AG04450 (cell line): ENCODE measurements at regions not wholly inside any gene's neighbourhood (a gene's known extent, or its start where the extent isn't known, plus 50 kb on each side); places are given as distances from the start of the nearest gene placed in this dataset.

Experiments
- CTCF ChIA-PET: fragments of 300-600, 350-600 bp; formaldehyde crosslinking; extraction: SDS; loops from one replicate; lab custom pipeline; 2022; ENCODE audit warnings: antibody characterized with exemption, inconsistent platforms; lab: Charles Lee
- POLR2A ChIA-PET: fragments of 350-600 bp; formaldehyde crosslinking; extraction: SDS; loops from one replicate; lab custom pipeline; 2021; ENCODE audit warnings: antibody characterized with exemption, inconsistent platforms; lab: Yijun Ruan, JAX
- DNase-seq: peaks from one replicate; pipeline ENCODE4 v3.0.0-alpha.2; 2011; ENCODE audit warnings: low read depth, low spot score
- H3K27ac ChIP-seq: one replicate; pipeline ENCODE4 v1.5.1; 2012; ENCODE audit warnings: low read depth, low read length, control low read depth
- H3K27me3 ChIP-seq: one replicate; pipeline ENCODE4 v1.6.0; 2012; ENCODE audit warnings: low read length; ENCODE audit not compliant: control insufficient read depth, insufficient read depth
- H3K4me3 ChIP-seq: 2 replicates; pipeline ENCODE4 v1.5.1; 2011; ENCODE audit warnings: mild to moderate bottlenecking, low read depth, low read length, control low read depth
- H3K9me3 ChIP-seq: 2 replicates; pipeline ENCODE4 v1.5.1; 2012; ENCODE audit warnings: low read length; ENCODE audit not compliant: control insufficient read depth, insufficient read depth
- CTCF ChIP-seq: IDR thresholded peaks from 2 replicates; pipeline ENCODE4 v1.5.1; 2011; ENCODE audit warnings: low read depth, low read length, control low read depth, inconsistent platforms

- no peak overlapping the region for H3K4me3 ChIP-seq
- H3K27ac ChIP-seq = no peak overlapping the region
- TF ChIP-seq CTCF = no peak
- ChIA-PET POLR2A (no interaction called here), CTCF (interaction anchor here (1.8 kb wide), 1 partner anchor 236 kb away, joined by 6 read pairs; the partner anchor contains the start of gene SECISBP2)
- H3K27me3 ChIP-seq = peaks cover 10% of the 10 kb centered on the region
- DNase-seq = no peak
- H3K9me3 ChIP-seq = no peaks in the 10 kb centered on the region
These were observed 50.3 kb upstream of the GADD45G start for GRCh38 chr9:89554307-89555035.

GRCh38 chr9:89553451-89554010 lies 51.3 kb upstream of the GADD45G start:
- ChIA-PET POLR2A (no interaction called here), CTCF (interaction anchor here (1.8 kb wide), 1 partner anchor 235 kb away, joined by 6 read pairs; the partner anchor contains the start of gene SECISBP2)
- Histone ChIP-seq H3K27me3 (peaks cover 10% of the 10 kb centered on the region), H3K4me3 (no peak overlapping the region), H3K9me3 (no peaks in the 10 kb centered on the region), H3K27ac (no peak overlapping the region)
- no peak for DNase-seq
- TF ChIP-seq CTCF = no peak

- Histone ChIP-seq H3K27me3 (peaks cover 4% of the 10 kb centered on the region), H3K4me3 (no peak overlapping the region), H3K27ac (no peak overlapping the region), H3K9me3 (no peaks in the 10 kb centered on the region)
- ChIA-PET CTCF (interaction anchor here (1.1 to 3.2 kb wide), 17 partner anchors 8 to 233 kb away, joined by 3 to 68 read pairs (median 14); partner anchors contain the start of gene SECISBP2), POLR2A (no interaction called here)
- no peak for TF ChIP-seq CTCF
- DNase-seq = no peak
These were observed 52.5 kb upstream of the SEMA4D start for GRCh38 chr9:89550346-89550927.

- peak; percentile 94 for TF ChIP-seq CTCF
- POLR2A ChIA-PET = interaction anchor here (1.0 kb wide), 1 partner anchor 230 kb away, joined by 3 read pairs; the partner anchor contains the start of gene SECISBP2
These were observed 51.2 kb upstream of the SEMA4D start for GRCh38 chr9:89549031-89549644.

More at GRCh38 chr9:89549031-89549644, 51.2 kb upstream of the SEMA4D start:
- Histone ChIP-seq H3K27me3 (peaks cover 4% of the 10 kb centered on the region), H3K27ac (no peak overlapping the region), H3K4me3 (no peak overlapping the region), H3K9me3 (no peaks in the 10 kb centered on the region)
- peak; percentile 20 for DNase-seq
- CTCF ChIA-PET = interaction anchor here (0.5 to 3.2 kb wide), 62 partner anchors 9 to 1528 kb away, joined by 3 to 68 read pairs (median 5); partner anchors contain the start of gene SECISBP2
